Chondrocyte (in vitro differentiated cells): ENCODE measurements at regions not wholly inside any gene's neighbourhood (a gene's known extent, or its start where the extent isn't known, plus 50 kb on each side); places are given as distances from the start of the nearest gene placed in this dataset.

Source experiments
- DNase-seq: peaks from one replicate; pipeline ENCODE4 v3.0.0; 2021; ENCODE audit warnings: mixed read lengths, low spot score
- H3K27ac Mint-ChIP-seq: one replicate; pipeline ENCODE4 v1.8.0; 2021; ENCODE audit warnings: mild to moderate bottlenecking, moderate library complexity, mixed read lengths; ENCODE audit not compliant: unreplicated experiment
- H3K27me3 Mint-ChIP-seq: 2 replicates; pipeline ENCODE4 v1.8.0; 2021; ENCODE audit warnings: low read depth, mixed read lengths
- H3K36me3 Mint-ChIP-seq: 2 replicates; pipeline ENCODE4 v1.8.0; 2021; ENCODE audit warnings: low read depth, mixed read lengths
- H3K4me1 Mint-ChIP-seq: 2 replicates; pipeline ENCODE4 v1.8.0; 2021; ENCODE audit warnings: low read depth, mild to moderate bottlenecking, mixed read lengths
- H3K4me3 Mint-ChIP-seq: one replicate; pipeline ENCODE4 v1.8.0; 2021; ENCODE audit warnings: mild to moderate bottlenecking, moderate library complexity, mixed read lengths; ENCODE audit not compliant: unreplicated experiment
- H3K9me3 Mint-ChIP-seq: 2 replicates; pipeline ENCODE4 v1.8.0; 2021; ENCODE audit warnings: low read depth, mixed read lengths
- CTCF ChIP-seq: fragments of 200-600 bp; sonication (generic); IDR thresholded peaks from 2 replicates; pipeline ENCODE4 v1.5.0; 2021; ENCODE audit warnings: antibody characterized with exemption, mild to moderate bottlenecking, moderate library complexity

- no peaks in the 10 kb centered on the region for H3K36me3 Mint-ChIP-seq
- no peaks in the 10 kb centered on the region for H3K27me3 Mint-ChIP-seq
- H3K4me1 Mint-ChIP-seq, result peaks cover 4% of the 10 kb centered on the region
- H3K4me3 Mint-ChIP-seq, result no peak overlapping the region
- no peaks in the 10 kb centered on the region for H3K9me3 Mint-ChIP-seq
- DNase-seq, result no peak
- no peak overlapping the region for H3K27ac Mint-ChIP-seq
- TF ChIP-seq CTCF, result no peak
Observed at GRCh38 chr6:165794179-165794601, 131.1 kb upstream of the PDE10A start.

- H3K9me3 Mint-ChIP-seq, result no peaks in the 10 kb centered on the region
- H3K27me3 Mint-ChIP-seq, result no peaks in the 10 kb centered on the region
- no peaks in the 10 kb centered on the region for H3K4me1 Mint-ChIP-seq
- no peak for TF ChIP-seq CTCF
- H3K36me3 Mint-ChIP-seq, result no peaks in the 10 kb centered on the region
- H3K4me3 Mint-ChIP-seq, result no peak overlapping the region
- no peak overlapping the region for H3K27ac Mint-ChIP-seq
- DNase-seq, result no peak
Observed at GRCh38 chr6:165793287-165793825, 130.3 kb upstream of the PDE10A start.

- DNase-seq, result no peak
- H3K9me3 Mint-ChIP-seq, result no peaks in the 10 kb centered on the region
- H3K27ac Mint-ChIP-seq, result no peak overlapping the region
- no peaks in the 10 kb centered on the region for H3K4me1 Mint-ChIP-seq
- H3K27me3 Mint-ChIP-seq, result no peaks in the 10 kb centered on the region
- no peaks in the 10 kb centered on the region for H3K36me3 Mint-ChIP-seq
- H3K4me3 Mint-ChIP-seq, result no peak overlapping the region
- TF ChIP-seq CTCF, result no peak
Observed at GRCh38 chr6:165791876-165792437, 128.9 kb upstream of the PDE10A start.

GRCh38 chr6:165791306-165791705 is 128.3 kb upstream of the PDE10A start:
- no peaks in the 10 kb centered on the region for H3K4me1 Mint-ChIP-seq
- no peak overlapping the region for H3K4me3 Mint-ChIP-seq
- no peaks in the 10 kb centered on the region for H3K9me3 Mint-ChIP-seq
- no peaks in the 10 kb centered on the region for H3K36me3 Mint-ChIP-seq
- DNase-seq, result no peak
- no peak overlapping the region for H3K27ac Mint-ChIP-seq
- TF ChIP-seq CTCF, result no peak
- H3K27me3 Mint-ChIP-seq, result no peaks in the 10 kb centered on the region

- no peaks in the 10 kb centered on the region for H3K4me1 Mint-ChIP-seq
- DNase-seq, result no peak
- H3K36me3 Mint-ChIP-seq, result no peaks in the 10 kb centered on the region
- H3K27me3 Mint-ChIP-seq, result no peaks in the 10 kb centered on the region
- no peak for TF ChIP-seq CTCF
- H3K4me3 Mint-ChIP-seq, result no peak overlapping the region
- H3K27ac Mint-ChIP-seq, result no peak overlapping the region
- no peaks in the 10 kb centered on the region for H3K9me3 Mint-ChIP-seq
Observed at GRCh38 chr6:165782812-165783211, 119.8 kb upstream of the PDE10A start.
